ENCODE measurements at regions not wholly inside any gene's neighbourhood (a gene's known extent, or its start where the extent isn't known, plus 50 kb on each side); places are given as distances from the start of the nearest gene placed in this dataset.

GRCh38 chr4:64545593-64545992 is 136.3 kb upstream of the TECRL start:
- DNase-seq = no peak

GRCh38 chr4:64539234-64539849 is 130.1 kb upstream of the TECRL start:
- DNase-seq = peak; percentile 57

- no peak for DNase-seq
Observed at GRCh38 chr4:64538219-64538618, 129.0 kb upstream of the TECRL start.

- no peak for DNase-seq
Observed at GRCh38 chr4:64533637-64534036, 124.4 kb upstream of the TECRL start.

GRCh38 chr4:64533159-64533558 is 123.9 kb upstream of the TECRL start:
- DNase-seq = no peak

GRCh38 chr4:64520421-64520820 is 111.2 kb upstream of the TECRL start:
- DNase-seq = no peak

- DNase-seq = no peak
Observed at GRCh38 chr4:64518600-64518999, 109.3 kb upstream of the TECRL start.

- DNase-seq = no peak
Observed at GRCh38 chr4:64516176-64516575, 106.9 kb upstream of the TECRL start.

- no peak for DNase-seq
Observed at GRCh38 chr4:64508089-64508488, 98.8 kb upstream of the TECRL start.

GRCh38 chr4:64503945-64504675 is 94.9 kb upstream of the TECRL start:
- no peak for DNase-seq

GRCh38 chr4:64503416-64503815 is 94.2 kb upstream of the TECRL start:
- no peak for DNase-seq

- no peak for DNase-seq
Observed at GRCh38 chr4:64497491-64497890, 88.2 kb upstream of the TECRL start.

- no peak for DNase-seq
Observed at GRCh38 chr4:64495946-64496345, 86.7 kb upstream of the TECRL start.

GRCh38 chr4:64489628-64490027 is 80.4 kb upstream of the TECRL start:
- DNase-seq = no peak

- no peak for DNase-seq
Observed at GRCh38 chr4:64479338-64479737, 70.1 kb upstream of the TECRL start.

- no peak for DNase-seq
Observed at GRCh38 chr4:64477127-64477526, 67.9 kb upstream of the TECRL start.

GRCh38 chr4:64465263-64465662 is 56.0 kb upstream of the TECRL start:
- no peak for DNase-seq

GRCh38 chr4:64464581-64464980 is 55.3 kb upstream of the TECRL start:
- DNase-seq = no peak

All from NCI-H1417 treated with DMSO at 0.1 percent for 48 hours (cell line).